Lower leg skin (tissue), 3 donors: ENCODE measurements at regions not wholly inside any gene's neighbourhood (a gene's known extent, or its start where the extent isn't known, plus 50 kb on each side); places are given as distances from the start of the nearest gene placed in this dataset.

Experiments used
- POLR2A ChIP-seq, 2 donors: fragments of 450-650 bp; IDR thresholded peaks; one replicate each; pipeline ENCODE4 v1.6.1; 2016 to 2017; ENCODE audit warnings: antibody characterized with exemption in 2 of 2, mild to moderate bottlenecking in 1 of 2, moderate library complexity in 1 of 2
- TF ChIP-seq, protein P1 (sequence below), 3 donors: fragments of 450-650 bp; IDR thresholded peaks; one replicate each; pipeline ENCODE4 v1.5.1; 2016; ENCODE audit warnings: antibody characterized with exemption in 3 of 3, mild to moderate bottlenecking in 3 of 3, moderate library complexity in 2 of 3

DNA sequence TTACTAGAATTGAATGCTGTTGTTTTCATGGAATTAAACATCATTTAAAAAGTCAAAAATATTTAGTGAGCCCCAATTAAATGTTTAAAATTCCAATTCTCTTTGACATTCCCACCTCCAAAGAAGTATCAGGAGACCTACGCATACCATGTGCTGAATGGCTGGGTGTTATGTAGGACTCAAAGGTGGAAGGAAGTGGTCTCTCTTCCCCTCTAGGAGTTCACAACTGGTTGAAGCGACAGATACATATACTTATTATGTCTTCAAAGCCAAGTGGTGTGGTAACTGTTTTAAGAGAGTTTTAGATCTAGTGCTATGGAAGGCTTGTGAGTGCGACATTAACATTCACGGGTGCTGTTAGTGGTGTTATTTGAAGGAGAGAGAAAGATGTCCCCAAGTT is 464.0 kb downstream of the ATP23 start:
- TF ChIP-seq, protein P1, sequence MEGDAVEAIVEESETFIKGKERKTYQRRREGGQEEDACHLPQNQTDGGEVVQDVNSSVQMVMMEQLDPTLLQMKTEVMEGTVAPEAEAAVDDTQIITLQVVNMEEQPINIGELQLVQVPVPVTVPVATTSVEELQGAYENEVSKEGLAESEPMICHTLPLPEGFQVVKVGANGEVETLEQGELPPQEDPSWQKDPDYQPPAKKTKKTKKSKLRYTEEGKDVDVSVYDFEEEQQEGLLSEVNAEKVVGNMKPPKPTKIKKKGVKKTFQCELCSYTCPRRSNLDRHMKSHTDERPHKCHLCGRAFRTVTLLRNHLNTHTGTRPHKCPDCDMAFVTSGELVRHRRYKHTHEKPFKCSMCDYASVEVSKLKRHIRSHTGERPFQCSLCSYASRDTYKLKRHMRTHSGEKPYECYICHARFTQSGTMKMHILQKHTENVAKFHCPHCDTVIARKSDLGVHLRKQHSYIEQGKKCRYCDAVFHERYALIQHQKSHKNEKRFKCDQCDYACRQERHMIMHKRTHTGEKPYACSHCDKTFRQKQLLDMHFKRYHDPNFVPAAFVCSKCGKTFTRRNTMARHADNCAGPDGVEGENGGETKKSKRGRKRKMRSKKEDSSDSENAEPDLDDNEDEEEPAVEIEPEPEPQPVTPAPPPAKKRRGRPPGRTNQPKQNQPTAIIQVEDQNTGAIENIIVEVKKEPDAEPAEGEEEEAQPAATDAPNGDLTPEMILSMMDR (IDR thresholded peaks at IDR 0.05) = no peak
- TF ChIP-seq POLR2A (IDR thresholded peaks at IDR 0.05) = no peak
